ENCODE measurements at regions not wholly inside any gene's neighbourhood (a gene's known extent, or its start where the extent isn't known, plus 50 kb on each side); places are given as distances from the start of the nearest gene placed in this dataset.
"Not testable (repeated sequence)": the region's sequence is repeated elsewhere in the genome, so short reads cannot be mapped to it uniquely, and the experiment has no call there.

GRCh38 chr20:30300220-30300642 is 957.2 kb upstream of the DEFB115 start:
- peak overlapping the region in 5 of 10 donors; percentile 16 to 57 (median 37) for H3K27ac Mint-ChIP-seq
- H3K27me3 Mint-ChIP-seq: peaks cover 0 to 36% (median 7%) of the 10 kb centered on the region in 5 donors
- H3K4me3 Mint-ChIP-seq: peak overlapping the region in 9 of 10 donors; percentile 48 to 93 (median 77)
- ATAC-seq, H3K9me3 Mint-ChIP-seq, H3K36me3 Mint-ChIP-seq, DNase-seq, POLR2A ChIA-PET: not testable (repeated sequence)
- H3K4me1 Mint-ChIP-seq: peaks cover 11 to 27% (median 12%) of the 10 kb centered on the region in 4 donors

DNA sequence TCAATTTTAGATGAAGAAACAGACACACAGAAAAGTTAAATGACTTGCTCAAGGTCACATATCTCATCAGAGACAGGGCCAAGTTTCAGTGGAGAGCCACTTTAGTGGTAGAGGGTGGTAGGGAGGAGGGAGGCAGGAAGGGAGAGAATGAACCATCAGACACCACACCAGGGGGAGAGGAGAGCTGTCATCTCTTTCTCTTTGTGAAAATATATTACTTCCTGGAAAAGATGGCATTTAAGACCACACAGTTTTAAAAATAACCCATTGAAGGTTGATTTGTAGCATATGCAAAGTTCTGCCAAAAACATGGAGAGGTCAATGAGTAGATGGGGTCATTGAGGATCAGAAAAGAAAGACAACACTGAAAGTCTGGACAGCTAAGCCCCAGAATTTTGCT is 954.7 kb upstream of the DEFB115 start:
- DNase-seq, H3K36me3 Mint-ChIP-seq, H3K27ac Mint-ChIP-seq, POLR2A ChIA-PET, ATAC-seq, H3K4me3 Mint-ChIP-seq, H3K9me3 Mint-ChIP-seq: not testable (repeated sequence)
- H3K27me3 Mint-ChIP-seq: peaks cover 0 to 21% (median 7%) of the 10 kb centered on the region in 5 donors
- peaks cover 11 to 25% (median 12%) of the 10 kb centered on the region in 4 donors for H3K4me1 Mint-ChIP-seq

DNA sequence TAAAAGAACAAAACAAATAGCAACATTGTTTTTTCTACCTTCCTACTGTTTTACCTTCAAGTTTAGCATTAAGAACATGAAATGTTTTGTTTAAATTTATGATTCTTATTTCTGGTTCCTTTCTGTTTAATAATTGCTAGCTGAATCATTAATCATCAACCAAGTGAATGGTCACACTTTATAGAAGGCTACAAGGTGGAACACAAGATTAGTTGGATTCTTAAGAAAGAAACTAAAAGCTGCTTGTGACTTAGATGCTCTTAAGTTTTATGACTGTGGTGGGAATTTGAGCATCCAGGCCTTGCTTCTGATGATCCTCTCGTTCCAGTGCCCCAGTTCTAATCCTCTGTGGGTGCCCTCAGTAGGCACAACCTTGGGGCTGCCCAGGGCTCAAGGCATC is 947.5 kb upstream of the DEFB115 start:
- H3K4me3 Mint-ChIP-seq, H3K27ac Mint-ChIP-seq, H3K4me1 Mint-ChIP-seq, ATAC-seq, POLR2A ChIA-PET, H3K27me3 Mint-ChIP-seq, H3K9me3 Mint-ChIP-seq, H3K36me3 Mint-ChIP-seq, DNase-seq: not testable (repeated sequence)

DNA sequence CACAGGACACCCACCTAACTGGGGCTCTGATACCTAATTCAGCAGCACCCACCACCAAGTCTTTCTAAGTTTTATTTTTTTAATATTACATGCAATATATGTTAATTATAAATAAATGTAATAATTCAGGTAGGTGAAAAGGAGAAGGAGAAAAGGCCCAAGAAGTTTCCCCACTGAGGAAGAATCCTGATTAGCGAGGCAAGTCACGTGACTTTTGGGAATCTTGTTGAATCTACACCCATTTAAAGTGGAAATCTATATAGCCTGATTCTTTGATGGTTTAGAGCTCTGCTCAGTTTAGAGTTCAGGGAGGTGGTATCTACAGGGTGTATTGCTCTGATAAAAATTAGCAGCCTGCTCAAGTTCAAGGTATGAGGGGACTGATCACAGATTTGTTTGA is 947.1 kb upstream of the DEFB115 start:
- H3K36me3 Mint-ChIP-seq, H3K4me3 Mint-ChIP-seq, H3K27ac Mint-ChIP-seq, H3K9me3 Mint-ChIP-seq, H3K27me3 Mint-ChIP-seq, ATAC-seq, DNase-seq, H3K4me1 Mint-ChIP-seq, POLR2A ChIA-PET: not testable (repeated sequence)

GRCh38 chr20:30312220-30312619 is 945.2 kb upstream of the DEFB115 start:
- H3K4me3 Mint-ChIP-seq, H3K9me3 Mint-ChIP-seq, POLR2A ChIA-PET, H3K27ac Mint-ChIP-seq, ATAC-seq, DNase-seq, H3K36me3 Mint-ChIP-seq, H3K4me1 Mint-ChIP-seq: not testable (repeated sequence)
- H3K27me3 Mint-ChIP-seq: peaks cover under 1 to 12% (median 10%) of the 10 kb centered on the region in 5 donors

DNA sequence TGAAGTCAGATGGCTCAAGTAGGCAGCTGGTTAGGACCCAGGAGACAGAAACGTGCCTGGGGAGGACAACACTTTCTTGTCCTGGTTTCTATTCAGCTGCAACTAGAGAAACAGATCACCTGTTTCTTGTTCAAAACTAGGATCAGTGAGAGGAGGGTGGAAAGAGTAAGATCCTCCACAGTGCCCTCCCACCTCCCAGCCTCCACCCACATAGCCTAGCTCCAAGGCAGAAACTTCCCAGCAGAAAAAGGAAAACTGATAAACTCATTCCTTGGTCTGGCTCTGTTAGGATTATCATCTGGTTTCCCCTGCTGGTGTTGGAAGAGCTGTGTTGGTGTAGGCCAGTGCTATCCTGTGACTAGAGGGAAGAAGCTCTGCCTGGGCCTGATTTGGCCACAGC is 943.8 kb upstream of the DEFB115 start:
- peaks cover 6 to 25% (median 13%) of the 10 kb centered on the region in 5 donors for H3K27me3 Mint-ChIP-seq
- POLR2A ChIA-PET, H3K36me3 Mint-ChIP-seq, H3K4me1 Mint-ChIP-seq, H3K27ac Mint-ChIP-seq, H3K4me3 Mint-ChIP-seq, ATAC-seq, DNase-seq: not testable (repeated sequence)
- H3K9me3 Mint-ChIP-seq: peaks cover 0 to 10% (median 0%) of the 10 kb centered on the region in 9 donors

- POLR2A ChIA-PET, ATAC-seq, DNase-seq, H3K36me3 Mint-ChIP-seq, H3K4me1 Mint-ChIP-seq: not testable (repeated sequence)
- Mint-ChIP-seq H3K27me3 (peaks cover 6 to 25% (median 13%) of the 10 kb centered on the region in 5 donors), H3K27ac (peak overlapping the region in 1 of 10 donors; percentile 79), H3K9me3 (peaks cover 0 to 15% (median 0%) of the 10 kb centered on the region in 9 donors), H3K4me3 (peak overlapping the region in 5 of 10 donors; percentile 16 to 71 (median 51))
Measured at GRCh38 chr20:30316063-30316462, 941.4 kb upstream of the DEFB115 start.

DNA sequence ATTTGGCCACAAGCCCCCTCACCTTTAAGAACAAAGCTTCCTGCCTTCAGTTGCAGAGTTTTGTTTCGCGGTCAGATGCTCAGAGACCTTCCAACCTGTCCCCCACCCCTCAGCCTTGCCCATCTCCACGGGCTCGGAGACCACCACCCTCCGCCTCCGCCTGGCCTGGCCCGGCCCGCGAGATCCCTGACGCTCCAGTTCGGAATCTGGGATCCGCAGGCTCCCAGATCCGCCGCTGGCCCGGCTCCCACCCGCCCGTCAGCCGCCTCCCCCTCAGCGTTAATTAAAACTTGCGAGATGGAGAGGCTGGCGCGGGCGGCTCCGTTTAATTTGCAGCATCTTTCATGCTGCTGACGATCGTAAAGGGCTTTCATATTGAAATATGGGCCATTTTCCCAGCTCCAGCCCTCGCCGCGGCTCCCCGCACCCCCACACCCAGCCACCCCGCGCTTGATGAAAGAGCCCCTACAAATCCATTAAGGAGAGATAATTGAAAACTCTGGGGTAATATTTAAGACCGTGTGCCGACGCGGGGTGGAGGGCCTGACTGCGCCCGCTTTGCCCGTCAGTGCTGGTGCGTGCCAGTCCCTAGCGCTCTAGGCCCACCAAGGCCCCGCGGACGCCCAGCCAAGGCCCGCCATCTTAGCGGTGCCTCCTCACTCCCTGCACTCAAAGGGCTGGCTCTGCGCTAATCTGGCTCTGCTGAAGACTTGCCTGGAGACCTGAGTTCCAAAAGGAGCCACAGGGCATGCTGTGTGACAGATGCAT is 940.7 kb upstream of the DEFB115 start:
- H3K36me3 Mint-ChIP-seq, H3K4me1 Mint-ChIP-seq, POLR2A ChIA-PET, ATAC-seq, DNase-seq: not testable (repeated sequence)
- Mint-ChIP-seq H3K4me3 (peak overlapping the region in 5 of 10 donors; percentile 39 to 71 (median 51)), H3K27ac (peak overlapping the region in 1 of 10 donors; percentile 79), H3K9me3 (peaks cover 0 to 13% (median 0%) of the 10 kb centered on the region in 9 donors), H3K27me3 (peaks cover 6 to 25% (median 13%) of the 10 kb centered on the region in 5 donors)

- DNase-seq, H3K4me3 Mint-ChIP-seq, POLR2A ChIA-PET, H3K27me3 Mint-ChIP-seq, H3K4me1 Mint-ChIP-seq, H3K36me3 Mint-ChIP-seq, H3K9me3 Mint-ChIP-seq, ATAC-seq: not testable (repeated sequence)
- H3K27ac Mint-ChIP-seq: peak overlapping the region in 1 of 10 donors; percentile 21
Measured at GRCh38 chr20:30333744-30334143, 923.7 kb upstream of the DEFB115 start.

DNA sequence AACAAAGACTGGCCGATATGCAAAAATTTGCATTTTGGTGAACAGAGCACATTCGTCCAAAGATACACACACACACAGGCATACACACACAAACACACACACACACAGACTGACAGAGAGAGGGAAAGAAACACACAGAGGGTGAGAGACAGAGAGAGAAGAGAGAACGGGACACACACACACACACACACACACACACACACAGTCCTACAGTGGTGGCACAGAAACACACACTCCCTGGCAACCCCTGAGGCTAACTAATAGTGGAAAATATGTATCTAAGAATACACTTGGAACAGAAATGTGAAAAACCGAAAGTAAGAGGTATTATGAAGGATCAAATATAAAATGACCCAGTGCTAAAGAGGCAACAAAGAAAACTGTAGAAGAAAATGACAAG is 919.9 kb upstream of the DEFB115 start:
- H3K4me1 Mint-ChIP-seq, H3K9me3 Mint-ChIP-seq, ATAC-seq, DNase-seq, H3K27ac Mint-ChIP-seq, H3K27me3 Mint-ChIP-seq, POLR2A ChIA-PET, H3K36me3 Mint-ChIP-seq, H3K4me3 Mint-ChIP-seq: not testable (repeated sequence)

DNA sequence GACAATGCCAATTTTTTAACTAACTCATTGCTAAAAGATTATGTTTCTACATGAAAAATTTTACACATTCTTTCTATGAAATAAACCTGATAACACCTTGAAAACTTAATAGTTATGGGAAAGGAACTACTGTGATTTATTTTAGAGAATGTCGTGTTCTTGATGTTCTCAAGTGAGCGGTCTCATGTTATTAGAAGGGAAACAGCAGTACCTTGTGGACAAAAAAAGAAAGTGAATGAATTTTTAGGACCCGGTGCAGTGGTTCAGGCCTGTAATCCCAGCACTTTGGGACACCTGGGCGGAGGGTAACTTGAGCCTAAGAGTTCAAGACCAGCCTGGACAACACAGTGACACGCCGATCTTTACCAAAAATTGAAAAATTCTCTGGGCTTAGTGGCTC is 908.5 kb upstream of the DEFB115 start:
- H3K36me3 Mint-ChIP-seq, H3K27ac Mint-ChIP-seq, ATAC-seq, H3K4me1 Mint-ChIP-seq, H3K27me3 Mint-ChIP-seq, H3K9me3 Mint-ChIP-seq, H3K4me3 Mint-ChIP-seq, POLR2A ChIA-PET: not testable (repeated sequence)
- DNase-seq: peak in 1 of 10 donors; percentile 23

- H3K27me3 Mint-ChIP-seq: peaks cover 0 to 26% (median 3%) of the 10 kb centered on the region in 5 donors
- ATAC-seq, POLR2A ChIA-PET, H3K36me3 Mint-ChIP-seq, H3K27ac Mint-ChIP-seq, H3K9me3 Mint-ChIP-seq, H3K4me3 Mint-ChIP-seq, H3K4me1 Mint-ChIP-seq: not testable (repeated sequence)
- DNase-seq: peak in 2 of 10 donors; percentile 22 to 42
Measured at GRCh38 chr20:30356854-30357467, 900.5 kb upstream of the DEFB115 start.

GRCh38 chr20:30361756-30362155 is 895.7 kb upstream of the DEFB115 start:
- DNase-seq, H3K4me1 Mint-ChIP-seq, H3K36me3 Mint-ChIP-seq, ATAC-seq, H3K9me3 Mint-ChIP-seq, POLR2A ChIA-PET, H3K27ac Mint-ChIP-seq, H3K4me3 Mint-ChIP-seq: not testable (repeated sequence)
- peaks cover 0 to 24% (median 4%) of the 10 kb centered on the region in 5 donors for H3K27me3 Mint-ChIP-seq
